ENCODE measurements at regions not wholly inside any gene's neighbourhood (a gene's known extent, or its start where the extent isn't known, plus 50 kb on each side); places are given as distances from the start of the nearest gene placed in this dataset.
A peak's percentile ranks its signal among the peaks of the same experiment; 100 is the strongest.

GRCh38 chr3:94323596-94323995, 260.7 kb downstream of the NSUN3 start:
- TF ChIP-seq CTCF (conservative IDR thresholded peaks at IDR 0.05), result no peak
- H3K27ac ChIP-seq, result no peak overlapping the region

- TF ChIP-seq CTCF (conservative IDR thresholded peaks at IDR 0.05), result no peak
- no peak overlapping the region for H3K27ac ChIP-seq
Measured at GRCh38 chr3:94331831-94332230, 269.0 kb downstream of the NSUN3 start.

DNA sequence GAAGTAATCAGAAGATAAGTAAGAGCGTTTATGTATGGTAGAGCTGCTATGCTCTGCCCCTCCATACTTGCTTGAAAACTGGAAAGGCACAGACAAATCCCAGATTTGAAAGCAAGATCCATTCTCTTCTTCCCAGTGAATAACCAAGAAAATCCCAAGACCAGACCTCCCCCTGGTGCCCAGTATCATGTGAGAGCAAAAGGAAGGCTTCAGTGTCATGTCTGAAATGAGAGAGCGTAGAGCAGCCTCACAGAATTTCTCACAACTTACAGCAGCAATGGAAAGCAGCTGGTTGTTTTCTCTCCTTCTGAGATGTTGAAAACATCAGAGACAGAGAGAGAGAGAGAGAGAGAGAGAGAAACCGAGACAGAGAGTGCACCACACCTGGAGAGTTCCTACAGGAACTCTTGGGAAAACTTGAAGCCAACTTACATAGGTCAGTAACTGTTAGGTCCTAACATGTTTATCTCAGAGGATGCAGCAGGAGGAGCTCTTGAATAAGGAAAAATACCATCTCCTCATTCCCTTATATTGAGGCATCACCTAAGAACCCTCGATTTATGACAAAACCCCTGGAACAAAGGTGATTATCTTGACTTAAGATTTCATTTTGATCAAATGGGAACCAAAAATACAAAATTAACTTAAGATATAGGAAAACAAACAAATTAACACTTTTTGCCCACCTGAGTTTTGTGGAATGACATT, 273.3 kb downstream of the NSUN3 start:
- no peak overlapping the region for H3K27ac ChIP-seq
- TF ChIP-seq CTCF (conservative IDR thresholded peaks at IDR 0.05), result peak; percentile 75

DNA sequence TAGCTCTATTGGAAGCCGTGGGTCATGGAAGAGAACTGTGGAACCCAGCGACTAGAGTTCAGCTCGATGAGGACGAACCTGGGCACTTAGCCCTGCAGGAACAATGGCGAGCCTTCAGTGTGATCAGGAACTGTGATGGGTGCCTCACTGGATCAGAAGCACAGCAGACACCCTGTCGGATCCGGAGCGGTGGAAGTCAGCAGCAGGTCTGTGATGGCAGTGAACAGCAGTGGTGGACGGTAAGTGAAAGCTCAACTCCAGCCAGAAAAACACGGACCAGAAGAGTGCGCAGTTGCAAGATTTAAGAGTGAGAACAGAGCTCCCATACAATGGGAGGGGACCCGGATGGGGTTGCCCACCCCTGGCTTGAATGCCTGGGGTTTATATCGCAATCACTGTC, 282.2 kb downstream of the NSUN3 start:
- TF ChIP-seq CTCF (conservative IDR thresholded peaks at IDR 0.05), result no peak
- H3K27ac ChIP-seq, result no peak overlapping the region

DNA sequence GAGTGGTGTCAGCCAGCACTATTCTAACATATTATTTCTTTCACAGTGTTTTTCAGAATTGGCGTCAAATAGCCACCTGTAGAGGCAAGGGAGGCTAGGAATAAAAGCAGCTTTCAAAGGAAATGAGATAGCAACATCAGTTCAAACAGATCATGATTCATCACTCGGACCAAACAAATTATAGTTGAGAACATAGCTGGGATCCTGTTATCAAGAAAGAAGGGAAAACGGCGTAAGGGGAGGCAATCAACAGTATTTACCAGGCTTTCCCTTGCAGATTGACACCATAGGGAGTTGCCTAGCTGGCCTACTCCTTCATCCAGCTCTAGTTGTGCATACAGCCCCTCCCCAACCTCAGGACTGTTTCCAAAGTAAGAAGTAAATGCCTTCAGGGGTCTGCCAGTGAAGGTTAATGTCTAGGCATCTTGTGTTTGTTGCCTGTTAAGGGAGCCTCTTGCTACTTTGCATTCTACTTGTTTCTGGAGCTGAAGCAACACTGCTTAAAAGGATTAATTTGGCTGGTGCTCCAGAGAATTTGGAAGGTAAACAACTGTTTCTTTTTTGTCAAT, 286.5 kb downstream of the NSUN3 start:
- TF ChIP-seq CTCF (conservative IDR thresholded peaks at IDR 0.05), result no peak
- H3K27ac ChIP-seq, result no peak overlapping the region

DNA sequence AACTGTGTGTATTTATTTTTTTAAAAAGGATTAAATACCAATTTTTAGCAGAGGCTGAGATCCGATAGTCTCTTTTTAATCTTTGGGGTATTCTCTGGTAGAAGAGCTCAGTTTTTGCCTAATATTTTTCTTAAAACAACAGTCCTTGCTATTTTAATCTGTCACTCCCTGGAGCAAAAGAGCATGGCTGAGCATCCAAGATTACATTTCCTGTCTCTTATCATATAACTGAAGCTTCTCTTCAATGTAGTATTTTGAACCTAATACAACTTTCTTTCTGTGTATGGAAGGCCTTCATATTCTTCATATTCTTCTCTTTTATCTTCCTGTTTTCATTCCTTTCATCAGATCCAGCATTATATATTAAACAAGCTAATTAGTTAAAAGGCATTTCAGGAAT, 293.7 kb downstream of the NSUN3 start:
- TF ChIP-seq CTCF (conservative IDR thresholded peaks at IDR 0.05), result no peak
- H3K27ac ChIP-seq, result no peak overlapping the region

- TF ChIP-seq CTCF (conservative IDR thresholded peaks at IDR 0.05), result no peak
- no peak overlapping the region for H3K27ac ChIP-seq
Measured at GRCh38 chr3:94359996-94360395, 297.1 kb downstream of the NSUN3 start.
